ENCODE measurements at regions not wholly inside any gene's neighbourhood (a gene's known extent, or its start where the extent isn't known, plus 50 kb on each side); places are given as distances from the start of the nearest gene placed in this dataset. TPM values are rescaled to one million over a fixed set of nuclear protein-coding genes. Genes with fewer than 3 reads are reported as not detected.

- no peak for DNase-seq
- H3K27me3 ChIP-seq: no peaks in the 10 kb centered on the region
- no peaks in the 10 kb centered on the region for H3K9me3 ChIP-seq
- WGBS, 3 donors: 68 to 76% (median 71%) methylated on average over 2 of the region's 2 CpGs
- TF ChIP-seq EP300 (IDR thresholded peaks at IDR 0.05) (no peak), POLR2A (IDR thresholded peaks at IDR 0.05) (no peak)
- TF ChIP-seq, protein P1, sequence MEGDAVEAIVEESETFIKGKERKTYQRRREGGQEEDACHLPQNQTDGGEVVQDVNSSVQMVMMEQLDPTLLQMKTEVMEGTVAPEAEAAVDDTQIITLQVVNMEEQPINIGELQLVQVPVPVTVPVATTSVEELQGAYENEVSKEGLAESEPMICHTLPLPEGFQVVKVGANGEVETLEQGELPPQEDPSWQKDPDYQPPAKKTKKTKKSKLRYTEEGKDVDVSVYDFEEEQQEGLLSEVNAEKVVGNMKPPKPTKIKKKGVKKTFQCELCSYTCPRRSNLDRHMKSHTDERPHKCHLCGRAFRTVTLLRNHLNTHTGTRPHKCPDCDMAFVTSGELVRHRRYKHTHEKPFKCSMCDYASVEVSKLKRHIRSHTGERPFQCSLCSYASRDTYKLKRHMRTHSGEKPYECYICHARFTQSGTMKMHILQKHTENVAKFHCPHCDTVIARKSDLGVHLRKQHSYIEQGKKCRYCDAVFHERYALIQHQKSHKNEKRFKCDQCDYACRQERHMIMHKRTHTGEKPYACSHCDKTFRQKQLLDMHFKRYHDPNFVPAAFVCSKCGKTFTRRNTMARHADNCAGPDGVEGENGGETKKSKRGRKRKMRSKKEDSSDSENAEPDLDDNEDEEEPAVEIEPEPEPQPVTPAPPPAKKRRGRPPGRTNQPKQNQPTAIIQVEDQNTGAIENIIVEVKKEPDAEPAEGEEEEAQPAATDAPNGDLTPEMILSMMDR (IDR thresholded peaks at IDR 0.05): no peak
- H3K36me3 ChIP-seq: no peaks in the 10 kb centered on the region
- no peak overlapping the region for H3K27ac ChIP-seq
- intact Hi-C loops (cut with DNase I): no loop called here
- H3K4me3 ChIP-seq: no peak overlapping the region
- no peaks in the 10 kb centered on the region for H3K4me1 ChIP-seq (ENCODE audit: insufficient read depth)
These were observed 59.0 kb upstream of the MSX2 start for GRCh38 chr5:174665347-174665746.

DNA sequence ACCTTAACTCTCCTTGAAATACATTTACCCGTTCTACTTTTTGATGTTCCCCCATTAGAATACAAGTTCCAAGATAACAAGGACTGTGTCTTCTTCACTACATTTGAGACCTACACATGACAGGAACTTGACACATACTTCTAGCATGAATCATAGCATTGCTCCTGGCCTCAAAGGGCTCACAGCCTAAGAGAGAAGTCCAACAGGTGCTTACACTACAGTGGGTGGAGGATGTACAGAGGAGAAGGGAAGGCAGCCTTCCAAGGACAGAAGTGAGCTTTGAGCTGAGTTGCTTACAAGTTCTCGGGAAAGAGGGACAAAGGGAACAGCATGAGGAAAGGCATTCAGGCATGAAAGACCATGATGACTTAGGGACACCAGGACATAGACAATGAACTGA is 56.9 kb upstream of the MSX2 start:
- Histone ChIP-seq H3K36me3 (no peaks in the 10 kb centered on the region), H3K4me1 (ENCODE audit: insufficient read depth) (no peaks in the 10 kb centered on the region), H3K27ac (no peak overlapping the region), H3K9me3 (no peaks in the 10 kb centered on the region), H3K27me3 (no peaks in the 10 kb centered on the region), H3K4me3 (no peak overlapping the region)
- DNase-seq: no peak
- intact Hi-C loops (cut with DNase I): no loop called here
- TF ChIP-seq EP300 (IDR thresholded peaks at IDR 0.05): no peak
- no peak for TF ChIP-seq POLR2A (IDR thresholded peaks at IDR 0.05)
- TF ChIP-seq, protein P1 (IDR thresholded peaks at IDR 0.05): no peak
- 79 to 88% (median 86%) methylated on average over 2 of the region's 2 CpGs for WGBS, 3 donors

DNA sequence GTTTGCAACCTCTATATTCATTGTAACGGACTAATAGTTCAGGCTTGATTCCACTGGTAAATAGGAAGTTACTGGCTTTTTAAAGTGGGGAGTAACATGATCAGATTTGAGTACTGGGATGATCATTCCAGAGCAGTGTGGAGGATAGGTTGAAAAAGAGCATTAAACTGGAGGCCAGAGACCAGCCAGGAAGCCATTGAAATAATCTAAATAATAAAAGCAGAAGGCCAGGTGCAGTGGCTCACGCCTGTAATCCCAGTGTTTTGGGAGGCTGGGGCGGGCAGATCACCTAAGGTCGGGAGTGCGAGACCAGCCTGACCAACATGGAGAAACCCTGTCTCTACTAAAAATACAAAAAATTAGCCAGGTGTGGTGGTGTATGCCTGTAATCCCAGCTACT is 56.0 kb upstream of the MSX2 start:
- intact Hi-C loops (cut with DNase I): no loop called here
- Histone ChIP-seq H3K27me3 (no peaks in the 10 kb centered on the region), H3K4me1 (ENCODE audit: insufficient read depth) (no peaks in the 10 kb centered on the region), H3K27ac (no peak overlapping the region), H3K9me3 (peaks cover 0 to 2% of the 10 kb centered on the region in 2 donors), H3K36me3 (no peaks in the 10 kb centered on the region), H3K4me3 (no peak overlapping the region)
- WGBS, 3 donors: 80 to 91% (median 81%) methylated on average over 5 of the region's 5 CpGs
- TF ChIP-seq EP300 (IDR thresholded peaks at IDR 0.05) (no peak), POLR2A (IDR thresholded peaks at IDR 0.05) (no peak)
- TF ChIP-seq, protein P1 (IDR thresholded peaks at IDR 0.05): no peak
- no peak for DNase-seq

Small RNA genes in the stretch of these regions (small RNA-seq; reads per million reads assigned to genes)
- not detected for gene HIGD1AP3
- gene SUMO2P6: not detected
